ENCODE measurements at regions not wholly inside any gene's neighbourhood (a gene's known extent, or its start where the extent isn't known, plus 50 kb on each side); places are given as distances from the start of the nearest gene placed in this dataset.

DNA sequence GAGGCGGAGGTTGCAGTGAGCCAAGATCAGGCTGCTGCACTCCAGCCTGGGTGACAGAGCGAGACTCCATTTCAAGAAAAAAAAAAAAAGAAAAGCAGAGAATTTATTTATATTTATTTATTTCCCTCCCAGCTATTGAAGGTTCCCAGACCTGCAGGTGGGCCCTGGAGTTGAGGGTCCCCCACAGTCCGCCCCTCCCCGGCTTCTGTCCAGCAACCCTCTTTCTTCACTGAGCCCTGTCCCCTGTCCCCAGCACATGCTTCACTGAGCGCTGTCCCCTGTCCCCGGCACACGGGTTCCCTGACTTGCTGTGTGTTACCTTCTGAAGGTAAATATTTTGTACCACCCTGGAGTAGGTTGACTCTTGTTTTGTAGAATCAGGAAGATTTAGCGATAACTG lies 301.7 kb upstream of the PITRM1 start:
- no peaks in the 10 kb centered on the region for H4K20me1 ChIP-seq (ENCODE audit: control insufficient read depth, insufficient read depth, low read length, poor library complexity, severe bottlenecking)
- no peak overlapping the region for H3K27ac Mint-ChIP-seq
- no peak overlapping the region for H3K4me3 ChIP-seq (ENCODE audit: control extremely low read depth in 1 of 5, extremely low read depth in 1 of 5, insufficient read depth in 1 of 5, low read depth in 2 of 5, low read length in 4 of 5)
- H3K79me2 ChIP-seq (ENCODE audit: control insufficient read depth, insufficient read depth, low read length): no peaks in the 10 kb centered on the region
- 100% methylated on average over 2 of the region's 8 CpGs for WGBS (ENCODE audit: insufficient coverage)
- H3K4me1 Mint-ChIP-seq: peaks cover 21% of the 10 kb centered on the region
- no peaks in the 10 kb centered on the region for H3K9me3 Mint-ChIP-seq (ENCODE audit: insufficient read depth)
- ATAC-seq (ENCODE audit: low read depth): no peak
- H3K4me3 Mint-ChIP-seq: no peak overlapping the region
- H2AFZ ChIP-seq (ENCODE audit: insufficient read depth, low read depth, low read length, poor library complexity, severe bottlenecking): no peak overlapping the region
- H3K9ac ChIP-seq (ENCODE audit: low read length): no peak overlapping the region
- no peak for DNase-seq
- H3K9me3 ChIP-seq (ENCODE audit: control extremely low read depth in 1 of 3, control insufficient read depth in 2 of 3, insufficient read depth in 1 of 3, low read length in 2 of 3): no peaks in the 10 kb centered on the region
- TF ChIP-seq, protein P1, sequence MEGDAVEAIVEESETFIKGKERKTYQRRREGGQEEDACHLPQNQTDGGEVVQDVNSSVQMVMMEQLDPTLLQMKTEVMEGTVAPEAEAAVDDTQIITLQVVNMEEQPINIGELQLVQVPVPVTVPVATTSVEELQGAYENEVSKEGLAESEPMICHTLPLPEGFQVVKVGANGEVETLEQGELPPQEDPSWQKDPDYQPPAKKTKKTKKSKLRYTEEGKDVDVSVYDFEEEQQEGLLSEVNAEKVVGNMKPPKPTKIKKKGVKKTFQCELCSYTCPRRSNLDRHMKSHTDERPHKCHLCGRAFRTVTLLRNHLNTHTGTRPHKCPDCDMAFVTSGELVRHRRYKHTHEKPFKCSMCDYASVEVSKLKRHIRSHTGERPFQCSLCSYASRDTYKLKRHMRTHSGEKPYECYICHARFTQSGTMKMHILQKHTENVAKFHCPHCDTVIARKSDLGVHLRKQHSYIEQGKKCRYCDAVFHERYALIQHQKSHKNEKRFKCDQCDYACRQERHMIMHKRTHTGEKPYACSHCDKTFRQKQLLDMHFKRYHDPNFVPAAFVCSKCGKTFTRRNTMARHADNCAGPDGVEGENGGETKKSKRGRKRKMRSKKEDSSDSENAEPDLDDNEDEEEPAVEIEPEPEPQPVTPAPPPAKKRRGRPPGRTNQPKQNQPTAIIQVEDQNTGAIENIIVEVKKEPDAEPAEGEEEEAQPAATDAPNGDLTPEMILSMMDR (IDR thresholded peaks at IDR 0.05): no peak
- TF ChIP-seq EZH2 (IDR thresholded peaks at IDR 0.05; ENCODE audit: borderline replicate concordance, insufficient read depth, low read depth, low read length, poor library complexity, severe bottlenecking): no peak
- H3K27me3 Mint-ChIP-seq: no peaks in the 10 kb centered on the region
- H3K36me3 ChIP-seq (replicated peaks in 1 of 2; ENCODE audit: control extremely low read depth in 1 of 2, control insufficient read depth in 1 of 2, extremely low read depth in 1 of 2, insufficient read depth in 2 of 2, low read length in 1 of 2): no peaks in the 10 kb centered on the region
- intact Hi-C loops (cut with micrococcal nuclease): no loop called here
- POLR2A ChIA-PET: no interaction called here
- no peak overlapping the region for H3K27ac ChIP-seq (ENCODE audit: low read length in 2 of 2)
- CTCF ChIA-PET: no interaction called here
- H3K4me1 ChIP-seq (ENCODE audit: control insufficient read depth in 2 of 2, insufficient read depth in 2 of 2, low read length in 2 of 2): peaks cover 19 to 24% of the 10 kb centered on the region in 2 donors
- no peaks in the 10 kb centered on the region for H3K27me3 ChIP-seq (replicated peaks in 1 of 4; ENCODE audit: control extremely low read depth in 1 of 4, control insufficient read depth in 3 of 4, insufficient read depth in 4 of 4, low read length in 3 of 4)
- no peak overlapping the region for H3K4me2 ChIP-seq (replicated peaks; ENCODE audit: low read depth, low read length, poor library complexity, severe bottlenecking)

DNA sequence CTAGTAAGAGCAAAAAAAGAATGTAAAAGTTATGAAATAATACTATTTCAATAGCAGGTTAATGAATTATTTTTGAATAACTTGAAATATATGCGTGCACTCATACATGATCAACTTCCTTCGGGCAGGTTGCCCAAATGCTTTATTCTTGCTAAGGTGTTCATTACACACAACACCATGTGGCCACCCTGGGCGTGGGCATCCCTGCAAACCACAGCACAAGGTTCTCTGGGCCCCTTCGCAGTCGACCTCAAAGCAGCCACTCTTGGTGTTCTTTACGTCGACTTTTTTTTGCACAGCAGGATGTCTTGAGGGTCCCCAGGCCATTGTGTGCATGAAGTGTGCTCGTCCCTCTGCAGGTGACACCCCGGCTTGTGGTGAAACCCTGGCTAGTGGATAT lies 300.7 kb upstream of the PITRM1 start:
- POLR2A ChIA-PET: interaction anchor here (1.2 to 2.1 kb wide), 2 partner anchors 11 to 312 kb away, joined by 3 to 7 read pairs; partner anchors contain the start of gene KLF6
- Histone ChIP-seq H3K27ac (ENCODE audit: low read length in 2 of 2) (no peak overlapping the region), H3K27me3 (replicated peaks in 1 of 4; ENCODE audit: control extremely low read depth in 1 of 4, control insufficient read depth in 3 of 4, insufficient read depth in 4 of 4, low read length in 3 of 4) (no peaks in the 10 kb centered on the region), H4K20me1 (ENCODE audit: control insufficient read depth, insufficient read depth, low read length, poor library complexity, severe bottlenecking) (no peaks in the 10 kb centered on the region), H2AFZ (ENCODE audit: insufficient read depth, low read depth, low read length, poor library complexity, severe bottlenecking) (peak overlapping the region; percentile 80), H3K9ac (ENCODE audit: low read length) (no peak overlapping the region), H3K4me2 (replicated peaks; ENCODE audit: low read depth, low read length, poor library complexity, severe bottlenecking) (peak overlapping the region; percentile 71), H3K4me1 (ENCODE audit: control insufficient read depth in 2 of 2, insufficient read depth in 2 of 2, low read length in 2 of 2) (peaks cover 17 to 18% of the 10 kb centered on the region in 2 donors), H3K4me3 (ENCODE audit: control extremely low read depth in 1 of 5, extremely low read depth in 1 of 5, insufficient read depth in 1 of 5, low read depth in 2 of 5, low read length in 4 of 5) (no peak overlapping the region), H3K9me3 (ENCODE audit: control extremely low read depth in 1 of 3, control insufficient read depth in 2 of 3, insufficient read depth in 1 of 3, low read length in 2 of 3) (no peaks in the 10 kb centered on the region), H3K79me2 (ENCODE audit: control insufficient read depth, insufficient read depth, low read length) (no peaks in the 10 kb centered on the region), H3K36me3 (replicated peaks in 1 of 2; ENCODE audit: control extremely low read depth in 1 of 2, control insufficient read depth in 1 of 2, extremely low read depth in 1 of 2, insufficient read depth in 2 of 2, low read length in 1 of 2) (no peaks in the 10 kb centered on the region)
- H3K27me3 Mint-ChIP-seq: no peaks in the 10 kb centered on the region
- 87% methylated on average over 8 of the region's 9 CpGs for WGBS (ENCODE audit: insufficient coverage)
- intact Hi-C loops (cut with micrococcal nuclease): no loop called here
- no peak for TF ChIP-seq EZH2 (IDR thresholded peaks at IDR 0.05; ENCODE audit: borderline replicate concordance, insufficient read depth, low read depth, low read length, poor library complexity, severe bottlenecking)
- TF ChIP-seq, protein P1 (IDR thresholded peaks at IDR 0.05): no peak
- no peak overlapping the region for H3K27ac Mint-ChIP-seq
- H3K9me3 Mint-ChIP-seq (ENCODE audit: insufficient read depth): no peaks in the 10 kb centered on the region
- peaks cover 21% of the 10 kb centered on the region for H3K4me1 Mint-ChIP-seq
- DNase-seq (no peak), ATAC-seq (ENCODE audit: low read depth) (no peak)
- CTCF ChIA-PET: no interaction called here
- H3K4me3 Mint-ChIP-seq: no peak overlapping the region

Measured in B cell (primary cell).